ENCODE measurements at regions not wholly inside any gene's neighbourhood (a gene's known extent, or its start where the extent isn't known, plus 50 kb on each side); places are given as distances from the start of the nearest gene placed in this dataset.
"Not testable (repeated sequence)": the region's sequence is repeated elsewhere in the genome, so short reads cannot be mapped to it uniquely, and the experiment has no call there.

GRCh38 chr17:64779376-64780095 is 117.4 kb upstream of the SMURF2 start:
- no peak for TF ChIP-seq CTCF (IDR thresholded peaks at IDR 0.05; ENCODE audit: insufficient read depth, low read length, missing control alignments)
- CTCF ChIA-PET, result no interaction called here
- no peak for DNase-seq (ENCODE audit: low read depth, low spot score)
- POLR2A ChIA-PET, result no interaction called here
- no peak overlapping the region for H3K4me3 ChIP-seq (ENCODE audit: low read depth, low read length)

GRCh38 chr17:64779098-64779375 is 116.9 kb upstream of the SMURF2 start:
- H3K4me3 ChIP-seq (ENCODE audit: low read depth, low read length), result peak overlapping the region; percentile 8; the same call in 1 of the 2 replicates
- CTCF ChIA-PET, result interaction anchor here (1.3 to 5.8 kb wide), 2 partner anchors 16 to 182 kb away, joined by 4 to 37 read pairs; no protein-coding TSS in a partner anchor
- POLR2A ChIA-PET; DNase-seq (ENCODE audit: low read depth, low spot score): not testable (repeated sequence)

GRCh38 chr17:64778240-64779097 is 116.4 kb upstream of the SMURF2 start:
- ChIA-PET CTCF (interaction anchor here (1.0 to 5.8 kb wide), 11 partner anchors 11 to 182 kb away, joined by 3 to 37 read pairs (median 4); no protein-coding TSS in a partner anchor), POLR2A (interaction anchor here (0.6 kb wide), 1 partner anchor 727 kb away, joined by 4 read pairs; no protein-coding TSS in a partner anchor)
- peak overlapping the region; percentile 12; the same call in 1 of the 2 replicates for H3K4me3 ChIP-seq (ENCODE audit: low read depth, low read length)
- DNase-seq (ENCODE audit: low read depth, low spot score), result no peak
- TF ChIP-seq CTCF (IDR thresholded peaks at IDR 0.05; ENCODE audit: insufficient read depth, low read length, missing control alignments), result no peak

- H3K4me3 ChIP-seq (ENCODE audit: low read depth, low read length), result no peak overlapping the region
- POLR2A ChIA-PET, result interaction anchor here (0.6 kb wide), 1 partner anchor 726 kb away, joined by 4 read pairs; no protein-coding TSS in a partner anchor
- DNase-seq (ENCODE audit: low read depth, low spot score), result no peak
- CTCF ChIA-PET, result interaction anchor here (0.6 to 5.8 kb wide), 19 partner anchors 9 to 183 kb away, joined by 3 to 37 read pairs (median 4); no protein-coding TSS in a partner anchor
- TF ChIP-seq CTCF (IDR thresholded peaks at IDR 0.05; ENCODE audit: insufficient read depth, low read length, missing control alignments), result no peak
Observed at GRCh38 chr17:64777415-64778239, 115.5 kb upstream of the SMURF2 start.

- CTCF ChIA-PET, result interaction anchor here (0.6 to 5.8 kb wide), 20 partner anchors 8 to 421 kb away, joined by 3 to 37 read pairs (median 4); no protein-coding TSS in a partner anchor
- POLR2A ChIA-PET; DNase-seq (ENCODE audit: low read depth, low spot score): not testable (repeated sequence)
- TF ChIP-seq CTCF (IDR thresholded peaks at IDR 0.05; ENCODE audit: insufficient read depth, low read length, missing control alignments), result peak; percentile 91
- peak overlapping the region; percentile 32 for H3K4me3 ChIP-seq (ENCODE audit: low read depth, low read length)
Observed at GRCh38 chr17:64776720-64777414, 114.8 kb upstream of the SMURF2 start.
